SK-N-SH (cell line): ENCODE measurements at regions not wholly inside any gene's neighbourhood (a gene's known extent, or its start where the extent isn't known, plus 50 kb on each side); places are given as distances from the start of the nearest gene placed in this dataset.

Source experiments
- CTCF ChIA-PET: fragments of 300-600, 350-600 bp; formaldehyde crosslinking; extraction: SDS; loops from one replicate; lab custom pipeline; 2021; lab: Yijun Ruan, JAX
- POLR2A ChIA-PET: fragments of 350-600 bp; sonication (Branson Sonifier 250); formaldehyde crosslinking; extraction: SDS; loops from one replicate; lab custom pipeline; 2020; ENCODE audit warnings: antibody characterized with exemption, inconsistent platforms; lab: Yijun Ruan, JAX
- DNase-seq: peaks from one replicate; pipeline ENCODE4 v3.0.0; 2012
- H2AFZ ChIP-seq: fragments of 200-600 bp; sonication (generic); 2 replicates; pipeline ENCODE4 v1.8.1; 2016; ENCODE audit warnings: antibody characterized with exemption, mild to moderate bottlenecking, low read depth
- H3F3A ChIP-seq: fragments of 200-600 bp; sonication (generic); replicated peaks from 2 replicates; pipeline ENCODE3; 2016; ENCODE audit warnings: antibody characterized with exemption, mild to moderate bottlenecking; ENCODE audit not compliant: insufficient read depth
- H3K27ac ChIP-seq, 2 experiments: fragments of 200-500 bp in 1 of 2; fragments of 200-600 bp in 1 of 2; sonication (Bioruptor generic) in 1 of 2; sonication (generic), shearing (Covaris generic) in 1 of 2; 2 replicates each; pipeline versions ENCODE4 v1.5.1 to v1.6.1; 2014 to 2016; ENCODE audit warnings: low read depth in 2 of 2, inconsistent platforms in 1 of 2, low read length in 1 of 2, mild to moderate bottlenecking in 1 of 2, mixed read lengths in 1 of 2
- H3K27me3 ChIP-seq: fragments of 200-600 bp; sonication (generic), shearing (Covaris generic); 2 replicates; pipeline ENCODE4 v1.6.1; 2016; ENCODE audit warnings: mixed run types; ENCODE audit not compliant: insufficient read depth
- H3K36me3 ChIP-seq, 2 experiments: fragments of 200-500 bp in 1 of 2; fragments of 200-600 bp in 1 of 2; sonication (Bioruptor generic) in 1 of 2; sonication (generic) in 1 of 2; replicated peaks in 1 of 2; 2 replicates each; pipeline versions ENCODE3 to v1.5.1; 2014 to 2016; ENCODE audit warnings: low read length in 1 of 2, mild to moderate bottlenecking in 1 of 2; ENCODE audit not compliant: insufficient read depth in 2 of 2, control insufficient read depth in 1 of 2
- H3K4me1 ChIP-seq, 2 experiments: fragments of 200-500 bp in 1 of 2; fragments of 200-600 bp in 1 of 2; sonication (Bioruptor generic) in 1 of 2; sonication (generic), shearing (Covaris generic) in 1 of 2; 2 replicates each; pipeline versions ENCODE4 v1.5.1 to v1.6.1; 2014 to 2016; ENCODE audit warnings: low read depth in 1 of 2, low read length in 1 of 2, mixed run types in 1 of 2; ENCODE audit not compliant: insufficient read depth in 2 of 2, control insufficient read depth in 1 of 2
- H3K4me2 ChIP-seq: fragments of 200-600 bp; sonication (generic), shearing (Covaris generic); 2 replicates; pipeline ENCODE4 v1.6.1; 2017; ENCODE audit warnings: mixed run types
- H3K4me3 ChIP-seq, 2 experiments: fragments of 200-500 bp in 1 of 2; fragments of 200-600 bp in 1 of 2; sonication (Bioruptor generic) in 1 of 2; sonication (generic), shearing (Covaris generic) in 1 of 2; 2 replicates each; pipeline versions ENCODE4 v1.5.1 to v1.8.1; 2014 to 2016; ENCODE audit warnings: low read depth in 2 of 2, inconsistent platforms in 1 of 2, low read length in 1 of 2, mild to moderate bottlenecking in 1 of 2, mixed read lengths in 1 of 2, moderate library complexity in 1 of 2
- H3K79me2 ChIP-seq: fragments of 200-600 bp; sonication (generic); 2 replicates; pipeline ENCODE4 v1.8.1; 2017; ENCODE audit warnings: mild to moderate bottlenecking; ENCODE audit not compliant: insufficient read depth
- H3K9ac ChIP-seq: fragments of 200-600 bp; sonication (generic); 2 replicates; pipeline ENCODE4 v1.6.1; 2017; ENCODE audit warnings: mixed run types
- H3K9me2 ChIP-seq: fragments of 200-600 bp; sonication (generic); 2 replicates; pipeline ENCODE4 v1.6.1; 2017; ENCODE audit warnings: mixed run types
- H3K9me3 ChIP-seq: fragments of 200-600 bp; sonication (generic); 2 replicates; pipeline ENCODE4 v1.6.1; 2017; ENCODE audit warnings: mixed run types, mild to moderate bottlenecking, moderate library complexity
- H4K20me1 ChIP-seq: fragments of 200-600 bp; sonication (generic); 2 replicates; pipeline ENCODE4 v1.6.1; 2017; ENCODE audit warnings: mild to moderate bottlenecking, mixed run types; ENCODE audit not compliant: insufficient read depth
- ELF1 ChIP-seq: IDR thresholded peaks from 2 replicates; pipeline ENCODE4 v1.4.0; 2012
- FOSL2 ChIP-seq: IDR thresholded peaks from 2 replicates; pipeline ENCODE4 v1.4.0; 2012; ENCODE audit warnings: low read depth, mild to moderate bottlenecking, moderate library complexity, borderline replicate concordance
- FOXJ3 ChIP-seq: sonication (generic); formaldehyde crosslinking; IDR thresholded peaks from 2 replicates; pipeline ENCODE4 v1.5.1; 2020; ENCODE audit warnings: mild to moderate bottlenecking, missing genetic modification reagents
- GATA2 ChIP-seq: sonication (generic); formaldehyde crosslinking; IDR thresholded peaks from 2 replicates; pipeline ENCODE4 v1.5.0; 2020; ENCODE audit warnings: mild to moderate bottlenecking, missing genetic modification reagents
- MAX ChIP-seq: IDR thresholded peaks from 2 replicates; pipeline ENCODE4 v1.4.0; 2012; ENCODE audit warnings: low read depth
- MXI1 ChIP-seq: IDR thresholded peaks from 2 replicates; pipeline ENCODE4 v1.6.1; 2012; ENCODE audit warnings: mild to moderate bottlenecking, low read depth, low read length, improper control_type of control experiment
- NFIC ChIP-seq: IDR thresholded peaks from 2 replicates; pipeline ENCODE4 v1.4.0; 2012; ENCODE audit warnings: borderline replicate concordance
- NRF1 ChIP-seq: IDR thresholded peaks from 2 replicates; pipeline ENCODE4 v1.6.1; 2012; ENCODE audit warnings: low read depth, mild to moderate bottlenecking, low read length
- RCOR1 ChIP-seq: fragments of 150-350 bp; IDR thresholded peaks from 2 replicates; pipeline ENCODE4 v1.6.1; 2017; ENCODE audit warnings: antibody characterized with exemption, low read length
- RFX5 ChIP-seq: IDR thresholded peaks from 2 replicates; pipeline ENCODE4 v1.6.1; 2012; ENCODE audit warnings: mild to moderate bottlenecking, improper control_type of control experiment, low read length
- RXRA ChIP-seq: IDR thresholded peaks from 2 replicates; pipeline ENCODE4 v1.4.0; 2012; ENCODE audit warnings: low read depth, mild to moderate bottlenecking, borderline replicate concordance
- SIN3A ChIP-seq: IDR thresholded peaks from 2 replicates; pipeline ENCODE4 v1.6.1; 2012; ENCODE audit warnings: low read depth, mild to moderate bottlenecking, low read length, moderate library complexity, borderline replicate concordance
- TCF12 ChIP-seq: IDR thresholded peaks from 2 replicates; pipeline ENCODE4 v1.4.0; 2012
- TEAD4 ChIP-seq: IDR thresholded peaks from 2 replicates; pipeline ENCODE4 v1.4.0; 2012; ENCODE audit warnings: mild to moderate bottlenecking, borderline replicate concordance; ENCODE audit not compliant: insufficient read depth
- YY1 ChIP-seq: IDR thresholded peaks from 2 replicates; pipeline ENCODE4 v1.4.0; 2012; ENCODE audit warnings: low read depth, mild to moderate bottlenecking
- ZBTB33 ChIP-seq: IDR thresholded peaks from 2 replicates; pipeline ENCODE4 v1.4.0; 2012; ENCODE audit warnings: low read depth, borderline replicate concordance
- WGBS: methylation state at CpG from one replicate; pipeline ENCODE4 v1.1.6; 2017; ENCODE audit warnings: low lambda C conversion rate; 5-methylcytosine and 5-hydroxymethylcytosine counted together

GRCh38 chr16:35149550-35149949, 1690.1 kb downstream of the TP53TG3F start:
- Histone ChIP-seq H3F3A (no peaks in the 10 kb centered on the region), H3K4me3 (no peak overlapping the region), H3K4me1 (no peaks in the 10 kb centered on the region), H3K4me2 (no peak overlapping the region), H3K27ac (no peak overlapping the region), H3K9me3 (no peaks in the 10 kb centered on the region), H4K20me1 (no peaks in the 10 kb centered on the region), H2AFZ (no peak overlapping the region), H3K79me2 (no peaks in the 10 kb centered on the region), H3K36me3 (no peaks in the 10 kb centered on the region), H3K9ac (no peak overlapping the region), H3K9me2 (no peaks in the 10 kb centered on the region), H3K27me3 (no peaks in the 10 kb centered on the region)
- POLR2A ChIA-PET: no interaction called here
- DNase-seq: no peak
- TF ChIP-seq ZBTB33: no peak
- no peak for TF ChIP-seq RXRA
- no peak for TF ChIP-seq FOSL2
- TF ChIP-seq MXI1: no peak
- no peak for TF ChIP-seq YY1
- TF ChIP-seq ELF1: no peak
- no peak for TF ChIP-seq FOXJ3 (CRISPR knock-in tag)
- CTCF ChIA-PET: no interaction called here
- WGBS: 45% methylated on average over 1 of the region's 3 CpGs

- WGBS: 50% methylated on average over 1 of the region's 1 CpG
- H3K9me2 ChIP-seq: no peaks in the 10 kb centered on the region
- no peaks in the 10 kb centered on the region for H3K36me3 ChIP-seq
- no peaks in the 10 kb centered on the region for H3K4me1 ChIP-seq
- H3K79me2 ChIP-seq: no peaks in the 10 kb centered on the region
- no peak for DNase-seq
- no peaks in the 10 kb centered on the region for H3K9me3 ChIP-seq
- H3K9ac ChIP-seq: no peak overlapping the region
- no peaks in the 10 kb centered on the region for H4K20me1 ChIP-seq
- no peak overlapping the region for H3K27ac ChIP-seq
- H3K27me3 ChIP-seq: no peaks in the 10 kb centered on the region
- POLR2A ChIA-PET: no interaction called here
- no peak overlapping the region for H3K4me2 ChIP-seq
- no peak for TF ChIP-seq TEAD4
- no peak for TF ChIP-seq GATA2 (CRISPR knock-in tag)
- TF ChIP-seq MAX: no peak
- no peak for TF ChIP-seq NFIC
- TF ChIP-seq YY1: no peak
- no peak for TF ChIP-seq RCOR1
- no peak for TF ChIP-seq SIN3A
- no peak for TF ChIP-seq TCF12
- no peak for TF ChIP-seq RFX5
- no peak for TF ChIP-seq RXRA
- TF ChIP-seq ELF1: no peak
- no peak for TF ChIP-seq NRF1
- no peaks in the 10 kb centered on the region for H3F3A ChIP-seq
- H3K4me3 ChIP-seq: no peak overlapping the region
- CTCF ChIA-PET: no interaction called here
- no peak overlapping the region for H2AFZ ChIP-seq
These were observed 1691.4 kb downstream of the TP53TG3F start for GRCh38 chr16:35150805-35151312.
